GM18909 (cell line): ENCODE measurements at regions not wholly inside any gene's neighbourhood (a gene's known extent, or its start where the extent isn't known, plus 50 kb on each side); places are given as distances from the start of the nearest gene placed in this dataset.

Experiments used
- ATAC-seq: cut with Tn5 transposase; IDR thresholded peaks from one replicate; pipeline ENCODE4 v1.9.1; 2021; ENCODE audit warnings: mild to moderate bottlenecking; ENCODE audit not compliant: unreplicated experiment, poor library complexity

DNA sequence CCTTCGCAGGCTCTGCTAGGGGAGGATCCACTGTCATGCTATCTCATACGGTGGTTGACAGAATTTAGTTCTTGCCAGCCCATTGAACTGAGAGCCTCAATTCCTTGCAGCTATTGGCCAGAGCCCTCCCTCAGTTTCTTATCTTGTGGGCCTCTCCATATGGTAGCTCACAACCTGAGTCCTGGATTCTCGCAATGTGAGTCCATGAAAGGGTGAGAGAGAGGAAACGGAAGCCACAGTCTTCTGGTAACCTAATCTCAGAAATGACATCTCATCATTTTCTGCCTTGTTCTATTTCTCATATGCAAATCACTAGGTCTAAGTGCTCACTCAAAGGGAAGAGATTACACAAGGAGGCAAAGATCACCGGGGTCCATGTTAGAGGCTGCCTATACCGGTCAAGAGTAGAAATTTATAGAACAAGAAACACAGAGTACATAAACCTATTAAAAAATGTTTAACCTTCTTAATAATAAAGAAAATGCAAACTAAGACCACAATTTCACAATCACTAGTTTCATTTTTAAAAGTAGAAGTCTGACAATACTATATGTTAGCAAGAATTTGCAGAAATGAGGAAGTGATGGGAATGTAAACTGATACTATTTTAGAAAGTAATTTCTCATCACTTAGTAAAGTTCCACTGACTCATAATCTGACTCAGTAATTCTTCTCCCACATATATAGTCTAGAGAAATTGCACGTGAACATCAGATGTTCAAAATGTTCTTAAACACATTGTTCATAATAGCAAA lies 378.4 kb upstream of the AGTR1 start:
- ATAC-seq, result peak; percentile 95

DNA sequence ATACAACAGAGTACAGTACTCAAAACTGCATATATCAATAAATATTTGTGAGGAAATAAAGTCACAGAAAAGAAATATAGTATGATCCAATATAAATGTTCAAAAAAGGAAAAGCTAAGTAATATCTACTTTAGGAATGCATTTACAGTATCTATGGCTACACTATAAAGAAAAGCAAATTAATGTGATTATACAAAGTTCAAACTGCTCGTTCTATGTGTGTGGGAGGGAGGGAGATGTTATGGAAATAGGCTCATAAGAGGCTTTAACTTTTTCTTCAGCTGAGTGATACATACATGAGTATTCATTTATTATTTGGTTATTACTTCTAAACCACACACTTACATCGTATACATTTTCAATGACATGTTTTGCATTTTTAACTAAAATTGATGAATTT lies 377.7 kb upstream of the AGTR1 start:
- no peak for ATAC-seq

DNA sequence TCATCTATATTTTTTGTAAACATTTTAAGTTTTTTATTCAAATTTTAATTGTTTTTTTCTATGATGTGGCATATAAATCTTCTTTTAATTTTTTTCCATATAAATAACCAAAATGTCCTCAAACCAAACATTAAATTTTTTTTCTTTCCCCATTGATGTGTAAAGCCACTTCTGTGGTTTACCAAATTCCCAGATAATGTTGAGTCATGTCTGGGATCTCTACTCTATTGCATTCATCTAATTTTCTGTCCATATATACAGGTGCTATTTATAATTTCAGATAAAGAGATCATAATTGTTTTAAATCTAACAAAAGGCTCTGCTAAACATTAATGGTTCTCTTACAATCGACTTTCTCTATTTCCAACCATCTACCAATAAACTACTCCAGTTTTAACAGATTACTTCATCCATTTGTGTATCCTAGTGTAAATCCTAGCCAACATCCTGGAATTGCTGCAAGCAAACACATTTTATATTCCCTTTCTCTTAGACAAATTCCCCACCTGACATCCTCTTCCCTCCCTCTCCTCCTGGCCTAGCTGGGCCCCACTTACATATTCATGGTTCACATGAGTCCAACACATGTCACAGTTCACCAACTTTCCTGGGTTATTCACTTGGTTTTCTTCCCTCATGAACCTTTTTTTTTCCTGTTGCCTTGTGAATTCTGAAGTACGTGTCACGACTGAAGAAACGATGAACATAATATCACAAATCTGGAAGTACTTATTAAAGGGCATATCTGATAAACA lies 368.0 kb upstream of the AGTR1 start:
- no peak for ATAC-seq

DNA sequence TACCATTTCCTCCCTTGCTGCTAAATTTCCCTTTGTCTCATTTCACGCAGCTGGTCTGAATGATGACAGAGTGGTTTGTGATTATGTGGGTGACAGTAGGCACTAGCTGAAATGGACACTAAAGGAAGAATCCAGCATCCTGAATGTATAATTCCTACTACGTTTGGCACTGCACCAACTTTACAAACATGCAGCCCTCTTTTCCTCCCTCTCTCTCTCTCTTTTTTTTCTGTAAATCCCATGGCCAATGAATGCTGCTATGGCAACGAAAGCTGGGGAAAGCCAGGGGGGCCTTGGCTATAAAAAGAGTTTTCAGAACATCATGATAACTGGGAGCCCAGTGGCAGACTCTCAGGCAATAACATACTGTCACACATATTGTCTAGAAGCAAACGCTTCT lies 367.2 kb upstream of the AGTR1 start:
- ATAC-seq, result no peak

DNA sequence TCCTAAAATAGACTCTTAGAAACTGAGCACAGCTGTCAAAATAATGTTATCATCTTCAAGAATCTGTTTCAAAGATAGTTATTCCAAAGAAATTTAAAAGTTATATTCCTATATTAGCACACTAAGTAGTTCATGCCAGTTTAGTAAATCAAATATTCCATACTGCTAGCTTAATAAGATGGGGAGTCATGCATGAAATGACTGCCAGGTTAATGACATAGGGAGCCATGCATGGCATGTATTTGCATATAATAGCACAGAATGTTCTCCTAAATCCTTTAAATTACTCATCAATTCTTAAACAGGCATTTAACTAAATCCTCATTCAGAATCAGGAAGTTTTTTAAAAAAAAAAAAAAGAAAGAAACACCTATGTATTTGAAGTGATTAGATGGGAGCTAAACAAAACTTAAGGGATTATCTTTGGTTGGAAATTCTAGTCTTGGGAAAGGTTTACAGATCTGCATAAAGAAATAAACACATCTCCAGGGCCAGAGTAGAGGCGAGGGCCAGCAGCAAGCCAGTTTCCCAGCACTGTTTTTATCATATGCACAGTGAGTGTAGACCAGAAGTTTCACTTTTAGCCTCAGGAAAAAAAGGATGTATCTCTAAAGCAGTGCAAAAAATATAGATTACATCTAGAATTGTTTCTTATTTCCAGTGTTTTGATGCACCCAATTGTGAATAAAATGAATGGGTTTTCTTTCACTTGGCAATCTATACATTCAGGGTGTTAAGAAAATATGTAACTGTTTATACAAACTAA lies 366.4 kb upstream of the AGTR1 start:
- peak; percentile 67 for ATAC-seq

DNA sequence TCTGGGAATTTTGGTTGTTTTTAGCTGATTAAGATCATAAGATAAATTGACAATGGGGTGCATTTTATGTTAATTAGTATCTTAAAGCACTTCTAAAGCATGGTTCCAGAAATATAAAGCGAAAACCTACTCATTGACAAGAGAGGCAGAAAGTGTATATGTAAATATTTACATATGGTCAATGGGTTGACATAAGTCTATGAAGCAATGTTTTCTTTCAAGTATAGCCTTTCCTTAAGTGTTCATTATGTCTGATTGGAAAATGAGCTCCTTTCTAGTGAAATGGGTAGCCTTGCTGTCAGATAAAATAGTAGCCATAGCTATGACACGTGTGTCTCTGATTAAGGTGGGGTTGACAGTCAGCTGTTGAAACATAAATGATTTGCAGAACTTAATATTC lies 365.2 kb upstream of the AGTR1 start:
- ATAC-seq, result no peak

DNA sequence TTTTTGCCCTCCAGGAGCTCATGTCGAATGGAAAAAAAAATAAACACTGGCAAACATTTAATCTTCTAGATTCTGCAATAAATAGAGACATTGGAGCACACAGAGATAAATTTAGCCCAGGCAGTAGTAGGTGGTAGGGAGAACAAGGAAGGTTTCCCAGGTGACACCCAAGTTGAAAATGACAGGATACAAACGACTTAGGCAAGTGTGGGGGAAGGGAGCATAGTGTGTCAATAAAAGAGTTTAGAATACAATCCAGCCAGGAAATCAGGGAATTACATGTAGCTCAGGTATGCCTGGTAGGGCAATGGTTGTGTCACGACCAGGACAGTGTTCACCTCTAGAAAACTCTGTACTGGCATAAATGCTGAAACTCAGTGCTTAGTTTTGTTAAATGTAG lies 364.6 kb upstream of the AGTR1 start:
- no peak for ATAC-seq

DNA sequence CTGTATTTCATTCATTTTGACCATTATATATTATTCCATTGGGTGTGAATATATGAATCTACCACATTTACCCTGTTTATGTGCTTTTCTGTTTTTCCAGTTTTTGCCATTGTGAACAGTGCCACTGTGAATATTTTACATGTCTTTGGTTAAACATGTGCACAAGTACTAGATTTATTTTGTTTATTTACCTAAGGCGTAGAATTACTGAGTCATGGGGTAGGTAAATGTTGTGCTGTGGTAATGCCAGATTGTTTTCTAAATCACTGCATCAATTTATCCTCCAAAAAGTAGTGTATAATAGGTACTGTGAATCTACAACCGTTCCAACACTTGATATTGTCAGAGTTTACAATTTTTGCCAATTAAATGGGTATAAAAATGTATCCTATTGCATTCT lies 362.1 kb upstream of the AGTR1 start:
- ATAC-seq, result no peak

DNA sequence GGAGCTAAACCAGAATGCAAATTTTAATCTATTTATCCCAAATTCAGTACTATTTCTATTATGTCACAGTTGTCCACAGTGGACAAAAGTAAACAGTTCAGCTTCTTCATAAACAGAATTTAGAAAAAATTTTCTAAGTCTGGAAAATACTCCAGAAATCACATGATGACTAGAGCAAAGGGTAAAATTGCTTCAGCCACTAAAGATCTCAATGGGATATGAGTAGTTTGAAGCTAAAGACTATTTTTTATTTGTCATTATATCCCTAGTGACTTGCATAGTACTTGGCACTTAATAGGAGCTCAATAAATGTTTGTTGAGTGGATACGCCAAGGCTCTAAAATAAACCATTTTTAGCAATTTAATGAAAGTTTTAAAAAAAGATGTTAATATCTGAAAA lies 354.3 kb upstream of the AGTR1 start:
- ATAC-seq, result no peak

DNA sequence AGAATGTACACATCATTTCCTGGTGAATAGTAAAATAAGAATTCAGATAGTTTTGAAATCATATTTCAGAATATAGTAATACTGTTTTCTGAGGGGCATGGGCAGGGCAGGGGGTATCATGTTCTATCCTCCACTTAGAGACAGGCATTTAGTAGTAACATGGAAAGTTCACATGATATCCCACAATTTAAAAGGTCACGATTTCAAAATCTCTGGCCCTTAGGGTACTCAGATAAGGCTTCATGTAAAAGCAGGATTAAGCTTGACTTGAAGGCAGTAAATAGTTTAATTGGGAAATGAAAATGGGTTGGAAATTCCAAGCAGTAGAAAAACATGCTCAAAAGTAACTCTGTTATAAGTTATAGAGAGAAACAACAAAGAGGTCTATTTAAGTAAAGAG lies 353.2 kb upstream of the AGTR1 start:
- no peak for ATAC-seq

DNA sequence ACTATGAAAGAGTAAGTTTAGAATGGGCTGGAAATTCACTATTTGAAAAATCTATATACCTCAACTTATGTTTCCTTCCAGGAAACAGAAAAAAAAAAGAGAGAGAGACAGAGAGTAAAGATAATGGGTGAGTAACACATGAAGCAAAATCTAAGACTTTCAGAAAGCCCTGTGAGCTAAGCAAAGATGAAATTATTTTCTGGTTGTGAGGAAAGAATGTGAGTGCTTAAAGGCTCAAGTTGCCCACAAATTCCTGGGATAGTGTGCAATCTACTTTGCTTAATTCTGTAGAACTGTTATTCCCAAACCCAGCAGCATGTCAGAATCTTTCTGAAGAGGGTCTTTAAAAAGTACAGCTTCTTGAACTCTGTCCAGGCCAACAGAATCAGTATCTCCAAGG lies 337.7 kb upstream of the AGTR1 start:
- ATAC-seq, result no peak

DNA sequence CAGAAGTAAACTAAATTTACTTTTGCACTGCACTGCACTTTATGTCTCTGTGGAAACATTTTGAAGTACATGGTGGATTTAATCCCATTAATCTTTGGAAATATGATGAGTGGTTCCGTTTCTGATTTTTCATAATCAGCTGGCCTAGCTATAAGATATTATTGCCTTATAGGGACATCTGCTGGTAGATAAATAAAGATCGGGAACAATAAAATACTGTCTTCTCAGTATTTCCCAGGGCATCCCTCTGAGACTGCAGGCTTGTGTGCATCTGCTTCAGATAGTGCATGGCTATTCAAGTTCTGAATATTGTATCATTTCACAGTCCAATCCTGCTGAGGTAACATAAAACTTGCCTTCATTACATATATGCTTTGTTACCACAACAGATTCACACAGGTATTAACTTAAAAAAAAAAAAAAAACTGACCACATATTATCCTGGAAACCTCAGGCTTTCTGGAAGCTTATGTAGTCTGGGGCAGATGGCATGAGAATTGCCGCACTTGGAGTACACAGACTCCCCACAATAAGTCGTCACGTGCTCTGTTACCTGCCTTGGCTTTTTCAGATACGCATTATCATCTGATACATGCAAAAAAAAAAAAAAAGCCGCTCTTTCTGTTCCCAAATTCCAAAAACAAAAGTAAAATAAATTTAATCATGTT lies 330.8 kb upstream of the AGTR1 start:
- ATAC-seq, result peak; percentile 57

DNA sequence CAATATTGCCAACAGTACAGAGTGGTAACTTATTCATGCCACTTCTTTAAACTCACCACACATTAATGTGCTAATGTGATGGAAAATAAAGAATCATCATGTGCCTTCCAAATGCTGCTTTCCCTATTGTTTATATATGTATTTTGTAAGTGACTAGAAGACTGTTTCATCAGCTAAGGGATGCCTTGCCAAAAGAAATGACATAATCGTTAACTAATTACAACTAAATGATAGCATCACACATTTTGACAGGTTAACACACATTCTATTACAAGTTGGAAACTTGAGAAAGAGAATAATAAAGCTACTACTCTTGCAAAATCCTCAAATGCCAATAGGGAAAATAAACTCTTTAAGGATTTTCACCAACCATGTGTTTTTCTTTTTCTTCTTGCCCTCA lies 329.9 kb upstream of the AGTR1 start:
- ATAC-seq, result no peak

DNA sequence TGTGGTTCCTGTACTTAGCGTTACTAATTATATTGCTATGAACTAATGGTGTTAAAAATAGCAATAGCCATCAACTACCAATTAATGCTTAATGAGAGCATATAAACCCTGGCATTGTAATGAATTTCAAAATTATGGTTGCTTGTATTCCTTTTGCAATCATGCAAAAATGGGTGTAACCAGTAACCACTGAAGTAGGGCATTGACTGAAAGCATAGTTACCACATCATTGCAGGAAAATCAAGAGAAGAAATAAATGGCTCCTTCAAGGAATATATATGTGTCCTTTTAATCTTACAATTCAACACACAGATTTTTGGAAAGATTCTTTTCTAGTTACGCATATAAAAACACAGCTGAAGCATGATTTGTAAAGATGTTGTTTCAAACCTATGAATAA lies 328.3 kb upstream of the AGTR1 start:
- ATAC-seq, result no peak

DNA sequence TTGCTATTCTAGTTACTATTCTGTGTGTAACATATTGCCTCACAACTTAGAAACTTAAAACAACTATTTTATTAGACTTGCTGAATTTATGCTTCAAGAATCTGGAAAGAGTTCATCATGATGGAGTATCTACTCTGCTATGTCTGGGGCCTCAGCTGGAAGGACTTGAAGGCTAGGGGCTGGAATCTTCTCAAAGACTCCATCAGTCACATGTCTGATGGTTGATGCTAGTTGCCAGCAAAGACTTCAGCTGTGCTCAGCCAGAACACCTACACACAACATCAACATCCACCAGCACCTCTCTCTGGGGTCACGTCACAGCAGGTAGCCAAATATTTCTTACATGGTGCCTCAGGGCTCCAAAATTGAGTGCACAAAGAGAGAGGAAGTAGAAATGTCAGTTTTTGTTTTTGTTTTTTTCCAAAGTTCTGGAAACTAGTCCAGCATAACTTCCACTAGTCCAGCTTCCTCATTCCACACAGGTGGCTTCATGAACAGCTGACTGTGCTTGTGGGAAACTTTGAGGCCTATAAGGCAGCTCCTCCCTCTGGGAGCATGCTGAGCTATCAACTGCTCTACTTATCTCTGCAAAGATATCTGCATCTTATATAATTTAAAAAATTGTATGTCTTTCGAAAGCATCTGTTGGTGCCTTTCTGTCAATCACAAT lies 325.4 kb upstream of the AGTR1 start:
- ATAC-seq, result no peak

DNA sequence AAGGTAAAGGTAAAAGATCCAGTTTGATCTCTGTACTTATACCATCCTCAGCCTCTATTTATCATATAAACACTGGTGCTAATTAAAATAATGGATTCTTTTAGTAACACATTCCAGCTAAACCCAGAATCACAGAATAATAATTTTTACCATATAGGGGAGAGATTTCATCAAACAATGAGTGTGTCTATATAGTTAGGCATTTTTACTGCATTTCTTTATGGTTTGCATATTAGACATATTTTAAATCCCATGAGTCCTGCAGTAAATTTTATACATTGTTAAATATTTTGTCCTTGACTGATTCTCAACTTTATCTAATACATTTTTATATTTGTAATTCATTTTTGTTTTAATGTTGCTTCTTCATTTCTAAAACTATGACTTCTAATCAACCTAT lies 323.7 kb upstream of the AGTR1 start:
- ATAC-seq, result no peak

DNA sequence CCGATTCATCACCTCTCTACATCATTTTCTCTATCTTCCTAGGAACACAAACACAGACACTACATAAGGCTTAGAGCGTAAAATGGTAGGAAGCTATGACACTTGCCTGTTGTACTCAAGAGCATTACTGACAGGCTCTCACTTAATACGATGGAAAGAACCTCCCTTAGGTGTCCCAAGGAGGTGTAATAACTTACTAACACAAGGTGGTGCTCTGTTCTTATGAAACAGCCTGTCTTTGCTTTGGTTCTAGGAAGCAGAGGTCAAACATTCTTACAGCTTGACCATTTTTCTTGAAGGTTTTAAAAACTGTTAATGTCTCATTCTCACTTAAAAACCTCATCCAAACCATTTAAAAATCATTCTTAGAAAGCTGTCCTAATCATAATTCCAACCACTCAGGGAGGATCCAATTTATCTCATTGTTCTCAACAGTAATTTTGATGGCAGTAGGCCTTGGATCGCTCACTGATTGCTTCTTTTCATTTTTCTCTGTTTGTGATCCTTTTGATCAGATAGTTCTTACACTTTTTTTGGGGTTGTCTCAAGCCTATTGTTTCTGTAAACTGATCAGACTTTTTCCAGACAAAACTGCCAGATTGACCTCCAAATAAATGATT lies 317.8 kb upstream of the AGTR1 start:
- peak; percentile 93 for ATAC-seq

DNA sequence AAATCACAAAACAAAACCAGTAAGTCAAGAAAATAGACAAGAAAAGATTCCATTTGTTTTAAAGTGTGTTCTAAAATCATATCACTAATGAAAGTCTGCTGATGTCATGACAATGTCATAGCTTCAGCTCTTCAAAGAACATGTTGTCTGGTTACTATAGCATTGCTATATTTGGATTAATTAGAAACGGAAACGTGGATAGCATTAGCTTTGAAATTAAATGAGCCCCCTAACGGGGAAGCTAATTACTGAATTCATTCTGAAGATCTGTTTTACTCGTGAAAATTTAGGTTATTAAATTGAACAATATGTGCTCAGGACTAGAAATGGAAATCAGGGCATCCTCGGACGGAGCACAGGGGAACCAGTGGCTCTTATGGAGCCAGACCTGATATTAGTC lies 316.7 kb upstream of the AGTR1 start:
- ATAC-seq, result no peak

DNA sequence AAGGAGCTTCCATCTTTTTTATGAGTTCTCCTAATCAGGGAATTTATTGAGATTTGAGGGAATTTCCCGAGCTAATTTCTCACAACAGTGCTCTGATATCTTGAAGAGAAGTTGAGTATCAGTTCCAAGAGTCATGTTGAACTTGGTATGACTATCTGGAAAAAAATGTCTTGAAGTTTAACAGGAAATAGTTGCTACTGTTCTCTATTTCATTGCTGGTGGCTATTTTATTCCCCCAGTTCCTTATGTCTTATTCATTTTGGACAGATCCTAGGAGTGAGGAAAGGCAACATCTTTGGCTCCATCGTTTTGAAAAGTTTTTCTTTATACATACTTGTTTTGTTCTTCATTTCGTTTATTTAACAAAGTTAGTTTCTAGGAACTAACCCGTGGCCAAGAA lies 307.8 kb upstream of the AGTR1 start:
- no peak for ATAC-seq

DNA sequence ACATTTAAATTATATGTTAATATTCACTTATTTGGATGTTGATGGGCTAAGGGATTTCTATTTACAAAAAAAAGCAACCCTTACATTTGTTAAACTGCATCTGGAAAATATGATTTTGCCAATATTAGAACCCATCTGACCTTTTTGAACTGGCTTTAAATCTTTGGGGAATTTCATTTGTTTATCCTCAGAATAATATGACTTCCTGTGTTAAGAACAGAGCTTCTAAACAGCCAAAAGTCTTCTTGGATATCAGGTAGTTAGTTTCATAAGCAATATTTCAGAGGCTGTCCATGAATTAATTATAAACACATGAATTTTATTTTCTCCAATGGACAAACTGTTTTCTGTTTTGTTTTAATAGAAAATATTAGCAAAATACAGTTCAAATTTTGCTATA lies 301.9 kb upstream of the AGTR1 start:
- no peak for ATAC-seq
